Hematopoietic multipotent progenitor cell treated with erythropoietin and hydrocortisone succinate and interleukin-3 and kit ligand, for 17 days (in vitro differentiated cells): ENCODE measurements at regions not wholly inside any gene's neighbourhood (a gene's known extent, or its start where the extent isn't known, plus 50 kb on each side); places are given as distances from the start of the nearest gene placed in this dataset.

Experiments used
- DNase-seq: peaks from one replicate; pipeline ENCODE4 v3.0.0-alpha.2; 2015; ENCODE audit warnings: low spot score

GRCh38 chr6:168157272-168158212 lies 78.5 kb upstream of the FRMD1 start:
- no peak for DNase-seq

GRCh38 chr6:168156742-168157265 lies 77.8 kb upstream of the FRMD1 start:
- DNase-seq, result no peak

- DNase-seq, result no peak
These were observed 77.1 kb upstream of the FRMD1 start for GRCh38 chr6:168155821-168156741.

- DNase-seq, result no peak
These were observed 76.2 kb upstream of the FRMD1 start for GRCh38 chr6:168155193-168155592.

- DNase-seq, result no peak
These were observed 75.4 kb upstream of the FRMD1 start for GRCh38 chr6:168154263-168154917.

- no peak for DNase-seq
These were observed 74.5 kb upstream of the FRMD1 start for GRCh38 chr6:168153553-168153952.

- no peak for DNase-seq
These were observed 74.0 kb upstream of the FRMD1 start for GRCh38 chr6:168152980-168153379.

GRCh38 chr6:168152306-168152963 lies 73.4 kb upstream of the FRMD1 start:
- DNase-seq, result no peak

GRCh38 chr6:168150551-168151320 lies 71.7 kb upstream of the FRMD1 start:
- no peak for DNase-seq

GRCh38 chr6:168149015-168149414 lies 70.0 kb upstream of the FRMD1 start:
- DNase-seq, result no peak

- no peak for DNase-seq
These were observed 69.3 kb upstream of the FRMD1 start for GRCh38 chr6:168148231-168148849.

GRCh38 chr6:168147205-168147738 lies 68.3 kb upstream of the FRMD1 start:
- no peak for DNase-seq

GRCh38 chr6:168145747-168146596 lies 67.0 kb upstream of the FRMD1 start:
- no peak for DNase-seq

- DNase-seq, result no peak
These were observed 60.1 kb upstream of the FRMD1 start for GRCh38 chr6:168139121-168139520.

GRCh38 chr6:168138436-168138835 lies 59.4 kb upstream of the FRMD1 start:
- DNase-seq, result no peak

GRCh38 chr6:168137024-168137423 lies 58.0 kb upstream of the FRMD1 start:
- no peak for DNase-seq

- DNase-seq, result no peak
These were observed 57.6 kb upstream of the FRMD1 start for GRCh38 chr6:168136622-168137021.

- DNase-seq, result no peak
These were observed 57.0 kb upstream of the FRMD1 start for GRCh38 chr6:168136001-168136400.
